Kasumi-1 (cell line): ENCODE measurements at regions not wholly inside any gene's neighbourhood (a gene's known extent, or its start where the extent isn't known, plus 50 kb on each side); places are given as distances from the start of the nearest gene placed in this dataset.

Source experiments
- DNase-seq, 2 experiments: peaks; one replicate each; lab custom pipeline; 2025; lab: John Stamatoyannopoulos, UW

GRCh38 chr1:67616394-67616985 is 68.5 kb upstream of the GADD45A start:
- DNase-seq = no peak

GRCh38 chr1:67618285-67619018 is 66.5 kb upstream of the GADD45A start:
- no peak for DNase-seq

GRCh38 chr1:67619080-67619479 is 65.9 kb upstream of the GADD45A start:
- DNase-seq = no peak

GRCh38 chr1:67623906-67624305 is 61.1 kb upstream of the GADD45A start:
- DNase-seq = no peak

- no peak for DNase-seq
Observed at GRCh38 chr1:67624680-67625079, 60.3 kb upstream of the GADD45A start.

- no peak for DNase-seq
Observed at GRCh38 chr1:67626090-67626860, 58.7 kb upstream of the GADD45A start.

GRCh38 chr1:67626861-67627235 is 58.2 kb upstream of the GADD45A start:
- DNase-seq = no peak

- DNase-seq = no peak
Observed at GRCh38 chr1:67627336-67627735, 57.7 kb upstream of the GADD45A start.

- no peak for DNase-seq
Observed at GRCh38 chr1:67627906-67628305, 57.1 kb upstream of the GADD45A start.

- no peak for DNase-seq
Observed at GRCh38 chr1:67629370-67630075, 55.5 kb upstream of the GADD45A start.

- DNase-seq = no peak
Observed at GRCh38 chr1:67630438-67631045, 54.5 kb upstream of the GADD45A start.

GRCh38 chr1:67632356-67632755 is 52.6 kb upstream of the GADD45A start:
- DNase-seq = no peak

GRCh38 chr1:67632811-67633655 is 52.0 kb upstream of the GADD45A start:
- DNase-seq = no peak

GRCh38 chr1:67634396-67634935 is 50.5 kb upstream of the GADD45A start:
- DNase-seq = no peak

- peak; percentile 79 to 82 for DNase-seq
Observed at GRCh38 chr1:67635055-67635809, 49.8 kb upstream of the GADD45A start.
